Activated CD4-positive, alpha-beta memory T cell treated with anti-CD3 and anti-CD28 coated beads, Interleukin-2, amount 10 ng/mL, durations not matched to agents 7 days and 5 days (primary cell): ENCODE measurements at regions not wholly inside any gene's neighbourhood (a gene's known extent, or its start where the extent isn't known, plus 50 kb on each side); places are given as distances from the start of the nearest gene placed in this dataset.

ENCODE experiments used
- CTCF ChIA-PET: fragments of 350-600 bp; sonication (Branson Sonifier 250); formaldehyde crosslinking; loops from one replicate; lab custom pipeline; 2021; ENCODE audit warnings: antibody characterized with exemption, inconsistent platforms; lab: Charles Lee
- POLR2A ChIA-PET: fragments of 350-600 bp; sonication (Branson Sonifier 250); formaldehyde crosslinking; loops from one replicate; lab custom pipeline; 2021; ENCODE audit warnings: antibody characterized with exemption; lab: Charles Lee
- DNase-seq: peaks from one replicate; pipeline ENCODE4 v3.0.0-alpha.2; 2020
- H3K27ac Mint-ChIP-seq: one replicate; pipeline ENCODE4 v1.8.0; 2021; ENCODE audit warnings: mild to moderate bottlenecking, mixed read lengths
- H3K27me3 Mint-ChIP-seq: one replicate; pipeline ENCODE4 v1.8.0; 2021; ENCODE audit warnings: mixed read lengths
- H3K36me3 Mint-ChIP-seq: one replicate; pipeline ENCODE4 v1.8.0; 2021; ENCODE audit warnings: low read depth, mixed read lengths
- H3K4me1 Mint-ChIP-seq: one replicate; pipeline ENCODE4 v1.8.0; 2021; ENCODE audit warnings: mixed read lengths
- H3K4me3 Mint-ChIP-seq: one replicate; pipeline ENCODE4 v1.8.0; 2021; ENCODE audit warnings: mild to moderate bottlenecking, mixed read lengths
- H3K9me3 Mint-ChIP-seq: one replicate; pipeline ENCODE4 v1.8.0; 2021; ENCODE audit warnings: mixed read lengths

- Mint-ChIP-seq H3K27me3 (no peaks in the 10 kb centered on the region), H3K27ac (no peak overlapping the region), H3K4me1 (no peaks in the 10 kb centered on the region), H3K36me3 (no peaks in the 10 kb centered on the region), H3K4me3 (no peak overlapping the region), H3K9me3 (no peaks in the 10 kb centered on the region)
- ChIA-PET POLR2A (no interaction called here), CTCF (no interaction called here)
- no peak for DNase-seq
Observed at GRCh38 chr14:36398463-36399291, 78.2 kb upstream of the MBIP start.

GRCh38 chr14:36397357-36397756 lies 76.9 kb upstream of the MBIP start:
- Mint-ChIP-seq H3K4me1 (no peaks in the 10 kb centered on the region), H3K27ac (no peak overlapping the region), H3K9me3 (no peaks in the 10 kb centered on the region), H3K4me3 (no peak overlapping the region), H3K36me3 (no peaks in the 10 kb centered on the region), H3K27me3 (no peaks in the 10 kb centered on the region)
- ChIA-PET POLR2A (no interaction called here), CTCF (interaction anchor here (1.2 kb wide), 1 partner anchor 23 kb away, joined by 3 read pairs; no protein-coding TSS in a partner anchor)
- DNase-seq = no peak

- Mint-ChIP-seq H3K4me1 (no peaks in the 10 kb centered on the region), H3K27me3 (no peaks in the 10 kb centered on the region), H3K27ac (no peak overlapping the region), H3K9me3 (no peaks in the 10 kb centered on the region), H3K36me3 (no peaks in the 10 kb centered on the region), H3K4me3 (no peak overlapping the region)
- DNase-seq = no peak
- ChIA-PET POLR2A (no interaction called here), CTCF (interaction anchor here (1.2 kb wide), 1 partner anchor 22 kb away, joined by 3 read pairs; no protein-coding TSS in a partner anchor)
Observed at GRCh38 chr14:36396798-36397197, 76.4 kb upstream of the MBIP start.

- no peaks in the 10 kb centered on the region for H3K4me1 Mint-ChIP-seq
- no peak for DNase-seq
- POLR2A ChIA-PET = no interaction called here
- peaks cover 3% of the 10 kb centered on the region for H3K27me3 Mint-ChIP-seq
- no peaks in the 10 kb centered on the region for H3K36me3 Mint-ChIP-seq
- no peak overlapping the region for H3K4me3 Mint-ChIP-seq
- CTCF ChIA-PET = no interaction called here
- no peak overlapping the region for H3K27ac Mint-ChIP-seq
- no peaks in the 10 kb centered on the region for H3K9me3 Mint-ChIP-seq
Observed at GRCh38 chr14:36394593-36394992, 74.2 kb upstream of the MBIP start.

- no peak for DNase-seq
- POLR2A ChIA-PET = no interaction called here
- peaks cover 3% of the 10 kb centered on the region for H3K27me3 Mint-ChIP-seq
Observed at GRCh38 chr14:36390718-36391117, 70.3 kb upstream of the MBIP start.

GRCh38 chr14:36383767-36384431 lies 63.5 kb upstream of the MBIP start:
- H3K9me3 Mint-ChIP-seq = no peaks in the 10 kb centered on the region
- H3K4me1 Mint-ChIP-seq = no peaks in the 10 kb centered on the region
- H3K27ac Mint-ChIP-seq = no peak overlapping the region
- no peak overlapping the region for H3K4me3 Mint-ChIP-seq
- ChIA-PET POLR2A (no interaction called here), CTCF (no interaction called here)
- no peaks in the 10 kb centered on the region for H3K27me3 Mint-ChIP-seq
- no peaks in the 10 kb centered on the region for H3K36me3 Mint-ChIP-seq
- no peak for DNase-seq

More at GRCh38 chr14:36390718-36391117, 70.3 kb upstream of the MBIP start:
- Mint-ChIP-seq H3K4me3 (no peak overlapping the region), H3K9me3 (no peaks in the 10 kb centered on the region), H3K4me1 (no peaks in the 10 kb centered on the region), H3K36me3 (no peaks in the 10 kb centered on the region), H3K27ac (no peak overlapping the region)
- CTCF ChIA-PET = no interaction called here

GRCh38 chr14:36373982-36374673 lies 53.7 kb upstream of the MBIP start:
- Mint-ChIP-seq H3K9me3 (no peaks in the 10 kb centered on the region), H3K27me3 (no peaks in the 10 kb centered on the region), H3K27ac (no peak overlapping the region), H3K4me1 (no peaks in the 10 kb centered on the region), H3K36me3 (no peaks in the 10 kb centered on the region), H3K4me3 (no peak overlapping the region)
- ChIA-PET POLR2A (no interaction called here), CTCF (interaction anchor here (0.8 to 4.4 kb wide), 11 partner anchors 8 to 495 kb away, joined by 3 to 48 read pairs (median 4); no protein-coding TSS in a partner anchor)
- peak; percentile 74 for DNase-seq
